Neural progenitor cell (in vitro differentiated cells): ENCODE measurements at regions not wholly inside any gene's neighbourhood (a gene's known extent, or its start where the extent isn't known, plus 50 kb on each side); places are given as distances from the start of the nearest gene placed in this dataset.

Source experiments
- DNase-seq: peaks from one replicate; pipeline ENCODE4 v3.0.0-alpha.2; 2016; ENCODE audit warnings: low spot score
- H2AFZ ChIP-seq: fragments of 200-600 bp; sonication (generic); replicated peaks from 2 replicates; pipeline ENCODE4 v1.6.1; 2016; ENCODE audit warnings: antibody characterized with exemption
- H3F3A ChIP-seq: fragments of 200-600 bp; sonication (generic); 2 replicates; pipeline ENCODE4 v1.6.1; 2016; ENCODE audit warnings: antibody characterized with exemption, low read depth
- H3K27ac ChIP-seq: fragments of 200-600 bp; sonication (generic); 2 replicates; pipeline ENCODE4 v1.5.1; 2016; ENCODE audit warnings: mild to moderate bottlenecking
- H3K27me3 ChIP-seq: fragments of 200-600 bp; sonication (generic); 2 replicates; pipeline ENCODE4 v1.6.1; 2016; ENCODE audit warnings: mild to moderate bottlenecking, moderate library complexity
- H3K36me3 ChIP-seq: fragments of 200-600 bp; sonication (generic); 2 replicates; pipeline ENCODE4 v1.5.1; 2016
- H3K4me1 ChIP-seq: fragments of 200-600 bp; sonication (generic); 2 replicates; pipeline ENCODE4 v1.6.1; 2016; ENCODE audit warnings: mixed run types
- H3K4me2 ChIP-seq: fragments of 200-600 bp; sonication (generic); 2 replicates; pipeline ENCODE4 v1.6.1; 2016
- H3K4me3 ChIP-seq: fragments of 200-600 bp; sonication (generic); 2 replicates; pipeline ENCODE4 v1.5.1; 2016
- H3K79me2 ChIP-seq: fragments of 200-600 bp; sonication (generic); 2 replicates; pipeline ENCODE4 v1.6.1; 2016; ENCODE audit warnings: low read depth
- H3K9ac ChIP-seq: fragments of 200-600 bp; sonication (generic); 2 replicates; pipeline ENCODE4 v1.6.1; 2016
- H3K9me3 ChIP-seq: fragments of 200-600 bp; sonication (generic); 2 replicates; pipeline ENCODE4 v1.5.1; 2016; ENCODE audit warnings: low read depth
- H4K20me1 ChIP-seq: fragments of 200-600 bp; sonication (generic); 2 replicates; pipeline ENCODE4 v1.6.1; 2016; ENCODE audit warnings: low read depth
- H3K27ac Mint-ChIP-seq: 3 replicates; pipeline ENCODE4 v1.8.0; 2021; ENCODE audit warnings: mixed read lengths
- H3K27me3 Mint-ChIP-seq: 2 replicates; pipeline ENCODE4 v1.8.0; 2022; ENCODE audit warnings: low read depth, mild to moderate bottlenecking, inconsistent platforms, moderate library complexity, mixed read lengths; ENCODE audit not compliant: insufficient read depth
- H3K36me3 Mint-ChIP-seq: 3 replicates; pipeline ENCODE4 v1.8.0; 2021; ENCODE audit warnings: mixed read lengths
- H3K4me1 Mint-ChIP-seq: 3 replicates; pipeline ENCODE4 v1.8.0; 2021; ENCODE audit warnings: mixed read lengths
- H3K4me3 Mint-ChIP-seq: 3 replicates; pipeline ENCODE4 v1.8.0; 2021; ENCODE audit warnings: mild to moderate bottlenecking, moderate library complexity, mixed read lengths
- H3K9me3 Mint-ChIP-seq: 3 replicates; pipeline ENCODE4 v1.8.0; 2020; ENCODE audit warnings: mixed read lengths
- CTCF ChIP-seq: fragments of 200-600 bp; sonication (generic); IDR thresholded peaks from 2 replicates; pipeline ENCODE4 v1.5.1; 2017; ENCODE audit warnings: antibody characterized with exemption, mild to moderate bottlenecking
- EZH2 ChIP-seq: fragments of 200-600 bp; sonication (generic); IDR thresholded peaks from 2 replicates; pipeline ENCODE4 v1.6.1; 2017; ENCODE audit warnings: antibody characterized with exemption, mild to moderate bottlenecking, moderate library complexity
- EZH2phosphoT487 ChIP-seq: fragments of 200-600 bp; sonication (generic); IDR thresholded peaks from 2 replicates; pipeline ENCODE4 v1.6.1; 2017; ENCODE audit warnings: antibody characterized with exemption

DNA sequence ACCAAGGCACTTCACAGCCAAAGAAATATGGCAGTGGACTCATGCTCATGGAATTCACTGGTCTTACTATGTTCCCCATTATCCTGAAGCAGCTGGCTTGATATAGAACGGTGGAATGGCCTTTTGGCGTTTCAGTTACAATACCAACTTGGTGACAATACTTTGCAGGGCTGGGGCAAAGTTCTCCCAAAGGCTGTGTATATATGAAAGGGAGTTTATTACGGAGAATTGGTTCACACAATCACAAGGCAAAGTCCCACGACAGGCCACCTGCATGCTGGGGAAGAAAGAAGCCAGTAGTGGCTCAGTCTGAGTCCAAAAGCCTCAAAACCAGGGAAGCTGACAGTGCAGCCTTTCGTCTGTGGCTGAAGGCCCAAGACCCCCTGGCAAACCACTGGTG is 50.8 kb upstream of the SMARCAD1 start:
- Histone ChIP-seq H3K36me3 (no peaks in the 10 kb centered on the region), H3K27me3 (no peaks in the 10 kb centered on the region), H3K9me3 (no peaks in the 10 kb centered on the region), H4K20me1 (no peaks in the 10 kb centered on the region), H3K27ac (no peak overlapping the region), H3F3A (no peaks in the 10 kb centered on the region), H3K79me2 (no peaks in the 10 kb centered on the region), H3K4me3 (no peak overlapping the region), H3K9ac (no peak overlapping the region), H2AFZ (no peak overlapping the region), H3K4me2 (no peak overlapping the region), H3K4me1 (no peaks in the 10 kb centered on the region)
- DNase-seq: no peak
- Mint-ChIP-seq H3K4me3 (no peak overlapping the region), H3K4me1 (peaks cover 2% of the 10 kb centered on the region), H3K27ac (no peak overlapping the region), H3K36me3 (no peaks in the 10 kb centered on the region), H3K9me3 (peaks cover 12% of the 10 kb centered on the region), H3K27me3 (peaks cover 2% of the 10 kb centered on the region)
- TF ChIP-seq CTCF (no peak), EZH2phosphoT487 (no peak), EZH2 (no peak)
